Fibroblast of skin of left biceps (primary cell): ENCODE measurements at regions not wholly inside any gene's neighbourhood (a gene's known extent, or its start where the extent isn't known, plus 50 kb on each side); places are given as distances from the start of the nearest gene placed in this dataset.
A peak's percentile ranks its signal among the peaks of the same experiment; 100 is the strongest.

Source experiments
- DNase-seq, 2 experiments: peaks; one replicate each; pipeline ENCODE4 v3.0.0-alpha.2; 2013; ENCODE audit warnings: low read depth in 2 of 2

- no peak for DNase-seq
These were observed 79.5 kb upstream of the MBNL3 start for GRCh38 chrX:132568291-132568690.

- DNase-seq, result peak in 1 of 2 experiments; percentile 4
These were observed 76.4 kb upstream of the MBNL3 start for GRCh38 chrX:132565273-132565672.

GRCh38 chrX:132563976-132564375 is 75.1 kb upstream of the MBNL3 start:
- peak; percentile 25 for DNase-seq

GRCh38 chrX:132561974-132562373 is 73.1 kb upstream of the MBNL3 start:
- DNase-seq, result no peak

- DNase-seq, result no peak
These were observed 72.6 kb upstream of the MBNL3 start for GRCh38 chrX:132561483-132561882.

- no peak for DNase-seq
These were observed 70.3 kb upstream of the MBNL3 start for GRCh38 chrX:132559101-132559500.

GRCh38 chrX:132539611-132540010 is 50.8 kb upstream of the MBNL3 start:
- no peak for DNase-seq
